Loucy (cell line): ENCODE measurements at regions not wholly inside any gene's neighbourhood (a gene's known extent, or its start where the extent isn't known, plus 50 kb on each side); places are given as distances from the start of the nearest gene placed in this dataset.
A peak's percentile ranks its signal among the peaks of the same experiment; 100 is the strongest.

Source experiments
- H2AFZ ChIP-seq: fragments of 200-600 bp; sonication (generic); 2 replicates; pipeline ENCODE4 v1.6.0; 2016; ENCODE audit warnings: antibody characterized with exemption, mild to moderate bottlenecking, low read length, moderate library complexity
- H3F3A ChIP-seq: fragments of 200-600 bp; 2 replicates; pipeline ENCODE4 v1.6.0; 2016; ENCODE audit warnings: antibody characterized with exemption, low read depth, mild to moderate bottlenecking
- H3K27me3 ChIP-seq: fragments of 200-600 bp; sonication (generic); 2 replicates; pipeline ENCODE4 v1.6.1; 2014; ENCODE audit warnings: low read length, mild to moderate bottlenecking; ENCODE audit not compliant: insufficient read depth, poor library complexity, severe bottlenecking
- H3K36me3 ChIP-seq: fragments of 200-600 bp; sonication (generic); 2 replicates; pipeline ENCODE4 v1.6.1; 2016; ENCODE audit warnings: low read length; ENCODE audit not compliant: insufficient read depth
- H3K4me1 ChIP-seq: fragments of 200-600 bp; sonication (generic); 2 replicates; pipeline ENCODE4 v1.5.1; 2014; ENCODE audit warnings: low read length, mild to moderate bottlenecking; ENCODE audit not compliant: insufficient read depth, poor library complexity, severe bottlenecking
- H3K4me2 ChIP-seq: fragments of 200-600 bp; sonication (generic); 2 replicates; pipeline ENCODE4 v1.6.0; 2014; ENCODE audit warnings: antibody characterized with exemption, low read length, low read depth, mild to moderate bottlenecking; ENCODE audit not compliant: poor library complexity, severe bottlenecking
- H3K4me3 ChIP-seq: fragments of 200-600 bp; sonication (generic); 2 replicates; pipeline ENCODE4 v1.5.1; 2014; ENCODE audit warnings: low read length, mild to moderate bottlenecking, mixed read lengths; ENCODE audit not compliant: poor library complexity, severe bottlenecking
- H3K79me2 ChIP-seq: fragments of 200-600 bp; sonication (generic); 2 replicates; pipeline ENCODE4 v1.6.1; 2014; ENCODE audit warnings: low read length; ENCODE audit not compliant: insufficient read depth
- H3K9ac ChIP-seq: fragments of 200-600 bp; sonication (generic); 2 replicates; pipeline ENCODE4 v1.6.0; 2014; ENCODE audit warnings: mild to moderate bottlenecking, low read depth, low read length, moderate library complexity; ENCODE audit not compliant: poor library complexity, severe bottlenecking
- H3K9me2 ChIP-seq: fragments of 200-600 bp; sonication (generic); replicated peaks from 2 replicates; pipeline ENCODE4 v1.6.1; 2016; ENCODE audit warnings: low read depth, low read length, mixed read lengths
- H3K9me3 ChIP-seq: fragments of 200-600 bp; sonication (generic); 2 replicates; pipeline ENCODE4 v1.6.1; 2014; ENCODE audit warnings: mild to moderate bottlenecking, antibody characterized with exemption, low read length, low read depth; ENCODE audit not compliant: insufficient read depth
- H4K20me1 ChIP-seq: fragments of 200-600 bp; sonication (generic); 2 replicates; pipeline ENCODE4 v1.6.0; 2014; ENCODE audit warnings: antibody characterized with exemption, low read length, mild to moderate bottlenecking; ENCODE audit not compliant: insufficient read depth, poor library complexity, severe bottlenecking
- CTCF ChIP-seq: fragments of 200-600 bp; sonication (generic); conservative IDR thresholded peaks from 2 replicates; pipeline ENCODE4 v1.5.1; 2014; ENCODE audit warnings: mild to moderate bottlenecking, antibody characterized with exemption, low read length
- EZH2phosphoT487 ChIP-seq: fragments of 200-600 bp; IDR thresholded peaks from 2 replicates; pipeline ENCODE4 v1.6.1; 2018; ENCODE audit warnings: antibody characterized with exemption, mild to moderate bottlenecking, moderate library complexity, borderline replicate concordance

- Histone ChIP-seq H3K36me3 (no peaks in the 10 kb centered on the region), H4K20me1 (no peaks in the 10 kb centered on the region), H3K4me2 (no peak overlapping the region), H3K4me1 (peaks cover 12% of the 10 kb centered on the region), H3K4me3 (no peak overlapping the region), H3K27me3 (no peaks in the 10 kb centered on the region), H3K9ac (no peak overlapping the region), H3K79me2 (no peaks in the 10 kb centered on the region), H3F3A (no peaks in the 10 kb centered on the region), H3K9me3 (no peaks in the 10 kb centered on the region), H3K9me2 (no peaks in the 10 kb centered on the region), H2AFZ (no peak overlapping the region)
- TF ChIP-seq CTCF, result no peak
- TF ChIP-seq EZH2phosphoT487, result no peak
Observed at GRCh38 chr14:23829736-23830471, 123.7 kb upstream of the DHRS4 start.

- Histone ChIP-seq H3K36me3 (no peaks in the 10 kb centered on the region), H3K27me3 (no peaks in the 10 kb centered on the region), H3K9ac (no peak overlapping the region), H4K20me1 (no peaks in the 10 kb centered on the region), H3K4me2 (peak overlapping the region; percentile 10), H3K9me3 (no peaks in the 10 kb centered on the region), H3K4me3 (no peak overlapping the region), H3K79me2 (no peaks in the 10 kb centered on the region), H3K9me2 (no peaks in the 10 kb centered on the region), H3K4me1 (peaks cover 12% of the 10 kb centered on the region), H2AFZ (no peak overlapping the region), H3F3A (no peaks in the 10 kb centered on the region)
- TF ChIP-seq EZH2phosphoT487 (no peak), CTCF (no peak)
Observed at GRCh38 chr14:23831596-23831995, 122.0 kb upstream of the DHRS4 start.

- Histone ChIP-seq H3K9ac (no peak overlapping the region), H3K9me3 (no peaks in the 10 kb centered on the region), H3K9me2 (no peaks in the 10 kb centered on the region), H3K36me3 (no peaks in the 10 kb centered on the region), H3K4me2 (no peak overlapping the region), H3K79me2 (no peaks in the 10 kb centered on the region), H3K4me1 (no peaks in the 10 kb centered on the region), H3K27me3 (no peaks in the 10 kb centered on the region), H2AFZ (no peak overlapping the region), H3F3A (no peaks in the 10 kb centered on the region), H4K20me1 (no peaks in the 10 kb centered on the region), H3K4me3 (no peak overlapping the region)
- TF ChIP-seq EZH2phosphoT487, result no peak
- TF ChIP-seq CTCF, result no peak
Observed at GRCh38 chr14:23861666-23862065, 91.9 kb upstream of the DHRS4 start.
